Keratinocyte (primary cell): ENCODE measurements at regions not wholly inside any gene's neighbourhood (a gene's known extent, or its start where the extent isn't known, plus 50 kb on each side); places are given as distances from the start of the nearest gene placed in this dataset.

Experiments
- CTCF ChIP-seq, 3 experiments: IDR thresholded peaks in 1 of 3; conservative IDR thresholded peaks in 1 of 3; optimal IDR thresholded peaks in 1 of 3; 2 replicates in 2 of 3; 3 replicates in 1 of 3; pipeline versions ENCODE3 to v1.5.1; 2011; ENCODE audit warnings: low read length in 3 of 3, mild to moderate bottlenecking in 3 of 3, moderate library complexity in 2 of 3, control low read depth in 1 of 3, inconsistent platforms in 1 of 3; ENCODE audit not compliant: insufficient read depth in 2 of 3; ENCODE audit errors: extremely low read depth in 1 of 3
- EZH2 ChIP-seq: IDR thresholded peaks from one replicate; pipeline ENCODE4 v1.6.1; 2012; ENCODE audit warnings: inconsistent platforms, mild to moderate bottlenecking, low read length, moderate library complexity

DNA sequence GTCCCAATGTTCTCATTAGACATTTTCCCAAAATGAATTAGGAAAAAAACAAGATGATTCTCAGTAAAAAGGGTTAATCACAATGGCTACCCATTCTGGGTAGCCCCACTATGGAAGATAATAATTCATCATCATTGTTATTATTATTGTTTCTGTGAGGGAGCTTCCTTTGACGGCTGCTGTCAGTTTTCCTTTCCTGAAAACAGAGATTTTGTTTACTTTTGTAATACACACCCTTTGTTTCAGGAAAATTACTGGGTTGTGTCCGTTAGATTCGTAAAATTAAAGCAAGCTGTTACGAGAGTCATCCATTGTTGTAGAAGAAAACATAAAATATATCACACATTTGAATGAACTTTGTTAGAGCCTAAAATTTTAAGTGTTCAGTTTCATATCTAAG is 192.9 kb upstream of the ANKRD50 start:
- no peak for TF ChIP-seq EZH2
- TF ChIP-seq CTCF (optimal IDR thresholded peaks at IDR 0.05 in 1 of 3, IDR thresholded peaks at IDR 0.05 in 1 of 3, conservative IDR thresholded peaks at IDR 0.05 in 1 of 3; ENCODE audit: extremely low read depth in 1 of 3, insufficient read depth in 2 of 3, low read length in 3 of 3) = no peak
